Fibroblast of skin of scalp (primary cell): ENCODE measurements at regions not wholly inside any gene's neighbourhood (a gene's known extent, or its start where the extent isn't known, plus 50 kb on each side); places are given as distances from the start of the nearest gene placed in this dataset.

ENCODE experiments used
- DNase-seq: peaks from one replicate; pipeline ENCODE4 v3.0.0-alpha.2; 2013

- DNase-seq = peak; percentile 94
Measured at GRCh38 chr3:194769020-194769643, 83.4 kb downstream of the FAM43A start.

- no peak for DNase-seq
Measured at GRCh38 chr3:194772241-194773000, 86.7 kb downstream of the FAM43A start.

- DNase-seq = no peak
Measured at GRCh38 chr3:194773216-194773615, 87.5 kb downstream of the FAM43A start.

- DNase-seq = no peak
Measured at GRCh38 chr3:194773771-194774455, 88.2 kb downstream of the FAM43A start.

GRCh38 chr3:194775266-194775665 lies 89.6 kb downstream of the FAM43A start:
- no peak for DNase-seq

GRCh38 chr3:194775731-194776130 lies 90.0 kb downstream of the FAM43A start:
- no peak for DNase-seq

- DNase-seq = no peak
Measured at GRCh38 chr3:194777729-194778128, 92.0 kb downstream of the FAM43A start.

- peak; percentile 19 for DNase-seq
Measured at GRCh38 chr3:194779729-194780224, 94.1 kb downstream of the FAM43A start.

GRCh38 chr3:194780706-194781105 lies 95.0 kb downstream of the FAM43A start:
- no peak for DNase-seq

GRCh38 chr3:194781617-194782016 lies 95.9 kb downstream of the FAM43A start:
- no peak for DNase-seq

- no peak for DNase-seq
Measured at GRCh38 chr3:194782698-194783404, 97.2 kb downstream of the FAM43A start.

- DNase-seq = no peak
Measured at GRCh38 chr3:194784361-194784760, 98.7 kb downstream of the FAM43A start.

GRCh38 chr3:194785315-194785714 lies 99.6 kb downstream of the FAM43A start:
- DNase-seq = no peak

GRCh38 chr3:194787072-194787471 lies 101.4 kb downstream of the FAM43A start:
- no peak for DNase-seq

GRCh38 chr3:194787650-194788049 lies 102.0 kb downstream of the FAM43A start:
- DNase-seq = no peak

GRCh38 chr3:194792368-194792767 lies 106.7 kb downstream of the FAM43A start:
- no peak for DNase-seq

- DNase-seq = no peak
Measured at GRCh38 chr3:194797555-194798250, 112.0 kb downstream of the FAM43A start.

- no peak for DNase-seq
Measured at GRCh38 chr3:194798486-194798885, 112.8 kb downstream of the FAM43A start.

GRCh38 chr3:194800002-194800401 lies 114.3 kb downstream of the FAM43A start:
- no peak for DNase-seq

GRCh38 chr3:194801461-194802432 lies 116.1 kb downstream of the FAM43A start:
- no peak for DNase-seq

- no peak for DNase-seq
Measured at GRCh38 chr3:194804796-194805195, 119.1 kb downstream of the FAM43A start.
